Gastroesophageal sphincter (tissue), 4 donors: ENCODE measurements at regions not wholly inside any gene's neighbourhood (a gene's known extent, or its start where the extent isn't known, plus 50 kb on each side); places are given as distances from the start of the nearest gene placed in this dataset.

ENCODE experiments used
- ATAC-seq: fragments of 150-250 bp; one replicate; pipeline ENCODE4 v1.9.1; 2016; ENCODE audit warnings: mild to moderate bottlenecking, moderate library complexity
- H3K27ac ChIP-seq, 4 donors: fragments of 200-600 bp; sonication (generic) in 3 of 4; 1 replicate in 3 of 4; 2 replicates in 1 of 4; pipeline ENCODE4 v1.5.1; 2016 to 2019
- H3K27me3 ChIP-seq: fragments of 200-600 bp; sonication (generic); one replicate; pipeline ENCODE4 v1.5.1; 2019
- H3K36me3 ChIP-seq, 2 donors: fragments of 200-600 bp; sonication (generic); one replicate each; pipeline ENCODE4 v1.5.1; 2019; ENCODE audit warnings: control low read depth in 1 of 2
- H3K4me1 ChIP-seq, 3 donors: fragments of 200-600 bp; sonication (generic); 1 replicate in 2 of 3; 2 replicates in 1 of 3; pipeline ENCODE4 v1.5.1; 2016 to 2019; ENCODE audit warnings: control low read depth in 2 of 3
- H3K4me3 ChIP-seq, 2 donors: fragments of 200-600 bp; sonication (generic); one replicate each; pipeline ENCODE4 v1.5.1; 2019; ENCODE audit warnings: mild to moderate bottlenecking in 1 of 2, moderate library complexity in 1 of 2
- H3K9me3 ChIP-seq, 3 donors: fragments of 200-600 bp; sonication (generic); one replicate each; pipeline ENCODE4 v1.5.1; 2017 to 2019; ENCODE audit warnings: control low read depth in 2 of 3
- CTCF ChIP-seq, 4 experiments: fragments of 200-600 bp in 2 of 4; fragments of 450-650 bp in 2 of 4; sonication (generic) in 1 of 4; IDR thresholded peaks; one replicate each; pipeline ENCODE4 v1.5.1; 2017 to 2019; ENCODE audit warnings: antibody characterized with exemption in 4 of 4, mild to moderate bottlenecking in 2 of 4, moderate library complexity in 2 of 4
- EP300 ChIP-seq: sonication (generic); formaldehyde crosslinking; IDR thresholded peaks from one replicate; pipeline ENCODE4 v1.6.1; 2017; ENCODE audit warnings: antibody characterized with exemption, mild to moderate bottlenecking
- POLR2A ChIP-seq, 2 donors: fragments of 450-650 bp; IDR thresholded peaks; one replicate each; pipeline ENCODE4 v1.6.1; 2017; ENCODE audit warnings: antibody characterized with exemption in 2 of 2, mild to moderate bottlenecking in 2 of 2, moderate library complexity in 1 of 2
- POLR2AphosphoS5 ChIP-seq: sonication (generic); formaldehyde crosslinking; IDR thresholded peaks from one replicate; pipeline ENCODE4 v1.6.1; 2017; ENCODE audit warnings: antibody characterized with exemption
- WGBS, 2 donors: methylation state at CpG; one replicate each; pipeline ENCODE4 v1.1.5; 2018; ENCODE audit warnings: low coverage in 1 of 2; 5-methylcytosine and 5-hydroxymethylcytosine counted together

DNA sequence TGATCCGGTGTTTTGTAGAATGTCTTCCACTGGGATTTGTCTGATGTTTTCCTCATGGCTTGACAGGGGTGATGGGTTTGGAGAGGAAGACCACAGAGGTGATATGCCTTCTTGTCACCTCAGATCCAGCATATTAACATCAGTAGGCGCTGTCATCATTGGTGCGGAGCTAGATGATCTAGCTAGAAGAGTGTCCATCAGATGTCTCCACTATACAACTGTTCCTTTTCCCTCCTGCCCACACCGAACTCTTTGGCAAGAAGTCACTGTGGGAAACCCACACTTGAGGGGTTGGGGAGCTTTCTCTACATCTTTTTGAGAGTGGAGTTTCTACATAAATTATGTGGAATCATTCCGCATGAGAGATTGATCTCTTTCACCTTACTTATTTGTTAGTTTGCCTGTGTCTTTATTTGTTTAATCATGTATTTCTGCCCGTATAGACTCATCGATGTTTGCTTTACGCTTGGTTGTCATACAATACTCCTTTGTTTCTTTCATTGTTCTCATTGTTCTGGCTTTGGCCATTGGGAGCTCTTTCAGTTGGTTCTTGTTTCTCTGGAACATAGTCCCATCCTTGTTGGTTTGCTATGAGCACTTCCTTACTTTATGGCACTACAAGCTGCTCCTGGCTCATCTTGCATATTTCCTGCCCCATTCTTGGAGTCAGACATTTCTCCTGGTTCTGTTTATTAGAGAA lies 1420.3 kb downstream of the BRD1 start:
- H3K4me3 ChIP-seq: no peak overlapping the region
- H3K9me3 ChIP-seq: peaks cover 0 to 15% (median 0%) of the 10 kb centered on the region in 3 donors
- no peak for ATAC-seq
- 92 to 96% methylated on average over 4 to 8 of the region's 8 CpGs for WGBS, 2 donors
- H3K27ac ChIP-seq: no peak overlapping the region
- peaks cover 37% of the 10 kb centered on the region for H3K27me3 ChIP-seq
- TF ChIP-seq POLR2AphosphoS5 (no peak), EP300 (no peak), POLR2A (IDR thresholded peaks at IDR 0.05) (no peak), CTCF (IDR thresholded peaks at IDR 0.05) (no peak)
- H3K4me1 ChIP-seq: no peaks in the 10 kb centered on the region
- H3K36me3 ChIP-seq: no peaks in the 10 kb centered on the region

GRCh38 chr22:48406161-48406560 lies 1421.5 kb downstream of the BRD1 start:
- Histone ChIP-seq H3K4me3 (no peak overlapping the region), H3K4me1 (no peaks in the 10 kb centered on the region), H3K27me3 (peaks cover 24% of the 10 kb centered on the region), H3K27ac (no peak overlapping the region), H3K36me3 (no peaks in the 10 kb centered on the region), H3K9me3 (peaks cover 0 to 15% (median 0%) of the 10 kb centered on the region in 3 donors)
- TF ChIP-seq POLR2AphosphoS5: no peak
- no peak for TF ChIP-seq POLR2A (IDR thresholded peaks at IDR 0.05)
- TF ChIP-seq EP300: no peak
- TF ChIP-seq CTCF (IDR thresholded peaks at IDR 0.05): no peak
- no peak for ATAC-seq
- WGBS, 2 donors: 66 to 79% methylated on average over 4 of the region's 4 CpGs

GRCh38 chr22:48405741-48406140 lies 1421.9 kb downstream of the BRD1 start:
- H3K9me3 ChIP-seq: peaks cover 0 to 15% (median 0%) of the 10 kb centered on the region in 3 donors
- H3K4me3 ChIP-seq: no peak overlapping the region
- H3K4me1 ChIP-seq: no peaks in the 10 kb centered on the region
- peaks cover 24% of the 10 kb centered on the region for H3K27me3 ChIP-seq
- TF ChIP-seq EP300 (no peak), CTCF (IDR thresholded peaks at IDR 0.05) (no peak), POLR2A (IDR thresholded peaks at IDR 0.05) (no peak), POLR2AphosphoS5 (no peak)
- WGBS, 2 donors: 56 to 59% methylated on average over 6 of the region's 6 CpGs
- no peak overlapping the region for H3K27ac ChIP-seq
- no peaks in the 10 kb centered on the region for H3K36me3 ChIP-seq
- no peak for ATAC-seq

DNA sequence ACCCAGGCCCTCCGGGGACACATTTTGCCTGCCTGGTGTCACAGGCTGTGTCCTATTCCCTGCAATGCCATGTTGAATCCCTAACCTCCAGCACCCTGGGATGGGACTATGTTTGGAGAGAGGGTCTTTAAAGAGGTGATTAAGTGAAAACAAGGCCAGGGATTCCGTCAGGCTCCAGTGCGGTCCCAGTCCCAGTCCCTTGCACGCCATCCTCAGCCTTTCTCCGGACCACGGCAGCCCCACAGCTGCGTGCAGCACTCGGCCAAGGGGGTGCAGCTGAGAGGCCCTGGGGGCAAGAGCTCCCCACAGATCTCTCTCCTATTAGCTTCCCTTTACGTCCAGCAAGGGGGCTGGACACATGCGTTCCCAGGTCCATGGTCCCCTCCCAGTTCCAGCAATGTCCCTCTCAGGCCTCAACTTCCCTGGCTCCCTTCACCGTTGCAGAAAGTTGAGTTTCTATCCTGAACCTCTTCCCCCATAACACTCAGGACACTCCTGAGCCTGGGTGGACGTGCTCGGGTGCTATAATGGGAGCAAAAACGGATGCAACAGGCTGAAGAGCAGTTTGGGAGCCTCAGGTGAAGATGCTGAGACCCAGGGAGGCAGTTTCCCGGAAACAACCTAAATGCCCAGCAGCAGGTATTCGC lies 1422.7 kb downstream of the BRD1 start:
- Histone ChIP-seq H3K27ac (no peak overlapping the region), H3K4me1 (no peaks in the 10 kb centered on the region), H3K27me3 (peaks cover 25% of the 10 kb centered on the region), H3K36me3 (no peaks in the 10 kb centered on the region), H3K4me3 (no peak overlapping the region), H3K9me3 (peaks cover 0 to 15% (median 0%) of the 10 kb centered on the region in 3 donors)
- WGBS, 2 donors: 72 to 91% methylated on average over 8 of the region's 16 CpGs
- ATAC-seq: no peak
- TF ChIP-seq POLR2A (IDR thresholded peaks at IDR 0.05): no peak
- no peak for TF ChIP-seq POLR2AphosphoS5
- TF ChIP-seq EP300: no peak
- TF ChIP-seq CTCF (IDR thresholded peaks at IDR 0.05): no peak
